ENCODE measurements at regions not wholly inside any gene's neighbourhood (a gene's known extent, or its start where the extent isn't known, plus 50 kb on each side); places are given as distances from the start of the nearest gene placed in this dataset.

GRCh38 chr1:72846476-72847278 is 564.3 kb upstream of the NEGR1 start:
- Histone ChIP-seq H3K4me3 (no peak overlapping the region), H4K20me1 (ENCODE audit: insufficient read depth) (no peaks in the 10 kb centered on the region), H3K9me3 (ENCODE audit: low read depth) (no peaks in the 10 kb centered on the region), H3K9me2 (ENCODE audit: insufficient read depth) (no peaks in the 10 kb centered on the region), H2AFZ (no peak overlapping the region), H3K4me1 (ENCODE audit: insufficient read depth) (no peaks in the 10 kb centered on the region), H3K4me2 (ENCODE audit: unreplicated experiment) (no peak overlapping the region), H3K9ac (no peak overlapping the region), H3K79me2 (ENCODE audit: insufficient read depth) (no peaks in the 10 kb centered on the region), H3F3A (ENCODE audit: insufficient read depth) (no peaks in the 10 kb centered on the region), H3K36me3 (ENCODE audit: low read depth) (no peaks in the 10 kb centered on the region), H3K27ac (no peak overlapping the region), H3K27me3 (replicated peaks; ENCODE audit: insufficient read depth) (no peaks in the 10 kb centered on the region)
- no peak for DNase-seq
- 0% methylated on average over 2 of the region's 2 CpGs for WGBS, 2 experiments (ENCODE audit: low coverage in 1 of 2, low lambda C conversion rate in 2 of 2, missing lambda C conversion rate in 2 of 2)
- in situ Hi-C loops (cut with MboI), result no loop called here
- TF ChIP-seq EZH2 (IDR thresholded peaks at IDR 0.05; ENCODE audit: insufficient read depth, poor library complexity, severe bottlenecking), result no peak
- no peak for TF ChIP-seq EZH2phosphoT487 (IDR thresholded peaks at IDR 0.05; ENCODE audit: insufficient read depth, low read depth)

- DNase-seq, result no peak
- H3K4me2 ChIP-seq (ENCODE audit: unreplicated experiment), result no peak overlapping the region
- TF ChIP-seq EZH2 (IDR thresholded peaks at IDR 0.05; ENCODE audit: insufficient read depth, poor library complexity, severe bottlenecking) (no peak), EZH2phosphoT487 (IDR thresholded peaks at IDR 0.05; ENCODE audit: insufficient read depth, low read depth) (no peak)
- H3K79me2 ChIP-seq (ENCODE audit: insufficient read depth), result no peaks in the 10 kb centered on the region
- H3K9ac ChIP-seq, result no peak overlapping the region
- no peak overlapping the region for H2AFZ ChIP-seq
- H3K4me1 ChIP-seq (ENCODE audit: insufficient read depth), result no peaks in the 10 kb centered on the region
- H3K4me3 ChIP-seq, result no peak overlapping the region
- no peaks in the 10 kb centered on the region for H3K27me3 ChIP-seq (replicated peaks; ENCODE audit: insufficient read depth)
- H3F3A ChIP-seq (ENCODE audit: insufficient read depth), result no peaks in the 10 kb centered on the region
- H3K9me2 ChIP-seq (ENCODE audit: insufficient read depth), result no peaks in the 10 kb centered on the region
- H3K9me3 ChIP-seq (ENCODE audit: low read depth), result no peaks in the 10 kb centered on the region
- no peak overlapping the region for H3K27ac ChIP-seq
- no peaks in the 10 kb centered on the region for H3K36me3 ChIP-seq (ENCODE audit: low read depth)
- H4K20me1 ChIP-seq (ENCODE audit: insufficient read depth), result no peaks in the 10 kb centered on the region
- in situ Hi-C loops (cut with MboI), result no loop called here
Measured at GRCh38 chr1:72845981-72846380, 563.6 kb upstream of the NEGR1 start.

- H3K9ac ChIP-seq, result no peak overlapping the region
- H2AFZ ChIP-seq, result no peak overlapping the region
- no peak overlapping the region for H3K4me2 ChIP-seq (ENCODE audit: unreplicated experiment)
- H3K9me2 ChIP-seq (ENCODE audit: insufficient read depth), result no peaks in the 10 kb centered on the region
- no peak overlapping the region for H3K4me3 ChIP-seq
- no peaks in the 10 kb centered on the region for H3K36me3 ChIP-seq (ENCODE audit: low read depth)
- no peaks in the 10 kb centered on the region for H3F3A ChIP-seq (ENCODE audit: insufficient read depth)
- peak; percentile 17 for DNase-seq
- H3K9me3 ChIP-seq (ENCODE audit: low read depth), result no peaks in the 10 kb centered on the region
- TF ChIP-seq EZH2 (IDR thresholded peaks at IDR 0.05; ENCODE audit: insufficient read depth, poor library complexity, severe bottlenecking), result no peak
- TF ChIP-seq EZH2phosphoT487 (IDR thresholded peaks at IDR 0.05; ENCODE audit: insufficient read depth, low read depth), result no peak
- in situ Hi-C loops (cut with MboI), result no loop called here
- H3K79me2 ChIP-seq (ENCODE audit: insufficient read depth), result no peaks in the 10 kb centered on the region
- WGBS, 2 experiments (ENCODE audit: low coverage in 1 of 2, low lambda C conversion rate in 2 of 2, missing lambda C conversion rate in 2 of 2), result 59 to 60% methylated on average over 4 of the region's 4 CpGs
- H3K27ac ChIP-seq, result no peak overlapping the region
- H4K20me1 ChIP-seq (ENCODE audit: insufficient read depth), result no peaks in the 10 kb centered on the region
- H3K27me3 ChIP-seq (replicated peaks; ENCODE audit: insufficient read depth), result no peaks in the 10 kb centered on the region
- no peaks in the 10 kb centered on the region for H3K4me1 ChIP-seq (ENCODE audit: insufficient read depth)
Measured at GRCh38 chr1:72845381-72845780, 563.0 kb upstream of the NEGR1 start.

GRCh38 chr1:72837781-72838180 is 555.4 kb upstream of the NEGR1 start:
- Histone ChIP-seq H3K9ac (no peak overlapping the region), H3F3A (ENCODE audit: insufficient read depth) (no peaks in the 10 kb centered on the region), H2AFZ (no peak overlapping the region), H3K4me2 (ENCODE audit: unreplicated experiment) (no peak overlapping the region), H3K9me2 (ENCODE audit: insufficient read depth) (no peaks in the 10 kb centered on the region), H4K20me1 (ENCODE audit: insufficient read depth) (no peaks in the 10 kb centered on the region), H3K4me3 (no peak overlapping the region), H3K79me2 (ENCODE audit: insufficient read depth) (no peaks in the 10 kb centered on the region), H3K27ac (no peak overlapping the region), H3K27me3 (replicated peaks; ENCODE audit: insufficient read depth) (no peaks in the 10 kb centered on the region), H3K4me1 (ENCODE audit: insufficient read depth) (no peaks in the 10 kb centered on the region), H3K36me3 (ENCODE audit: low read depth) (no peaks in the 10 kb centered on the region), H3K9me3 (ENCODE audit: low read depth) (no peaks in the 10 kb centered on the region)
- TF ChIP-seq EZH2 (IDR thresholded peaks at IDR 0.05; ENCODE audit: insufficient read depth, poor library complexity, severe bottlenecking) (no peak), EZH2phosphoT487 (IDR thresholded peaks at IDR 0.05; ENCODE audit: insufficient read depth, low read depth) (no peak)
- in situ Hi-C loops (cut with MboI), result no loop called here
- no peak for DNase-seq
